AG20443 (cell line): ENCODE measurements at regions not wholly inside any gene's neighbourhood (a gene's known extent, or its start where the extent isn't known, plus 50 kb on each side); places are given as distances from the start of the nearest gene placed in this dataset.

Experiments used
- DNase-seq: peaks from one replicate; pipeline ENCODE4 v3.0.0; 2012; ENCODE audit warnings: low spot score, mixed read lengths

DNA sequence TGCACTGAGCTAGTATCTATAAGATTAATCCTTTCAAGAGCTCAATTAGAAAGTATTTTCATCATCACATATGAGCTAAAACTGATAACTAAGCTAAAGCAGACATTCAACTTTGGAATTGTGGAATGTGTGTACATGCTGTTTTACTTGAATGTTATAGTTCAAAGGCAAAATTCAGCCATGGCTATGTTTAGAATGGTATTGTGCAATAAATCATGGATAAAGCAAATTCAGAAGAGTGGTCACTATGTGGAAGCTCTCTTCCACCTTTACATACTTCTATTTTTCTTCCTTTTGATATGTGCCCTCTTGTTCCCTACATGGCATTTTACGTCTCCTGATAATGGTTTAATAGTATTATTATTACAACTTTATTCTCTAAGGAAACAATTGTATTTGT lies 1366.3 kb upstream of the LRRTM1 start:
- DNase-seq = no peak

DNA sequence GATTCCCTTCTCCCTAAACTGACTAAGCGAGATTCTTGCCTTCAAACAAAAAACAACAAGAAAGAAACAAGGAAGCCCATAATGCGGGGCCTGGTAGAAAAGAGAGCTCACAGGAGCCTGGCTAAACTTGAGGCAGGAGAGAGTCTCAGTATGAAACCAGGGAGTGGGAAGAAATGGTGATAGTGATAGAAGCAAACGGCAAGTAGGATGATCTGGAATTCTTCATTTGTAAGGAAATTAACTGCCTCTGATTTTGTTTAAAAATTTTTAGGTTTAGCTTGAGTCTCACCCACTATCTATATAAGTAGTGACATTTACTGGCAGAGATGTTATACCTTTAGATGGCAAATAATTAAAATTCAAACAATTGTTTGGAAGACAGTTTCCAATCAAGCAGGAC lies 1356.5 kb upstream of the LRRTM1 start:
- no peak for DNase-seq

DNA sequence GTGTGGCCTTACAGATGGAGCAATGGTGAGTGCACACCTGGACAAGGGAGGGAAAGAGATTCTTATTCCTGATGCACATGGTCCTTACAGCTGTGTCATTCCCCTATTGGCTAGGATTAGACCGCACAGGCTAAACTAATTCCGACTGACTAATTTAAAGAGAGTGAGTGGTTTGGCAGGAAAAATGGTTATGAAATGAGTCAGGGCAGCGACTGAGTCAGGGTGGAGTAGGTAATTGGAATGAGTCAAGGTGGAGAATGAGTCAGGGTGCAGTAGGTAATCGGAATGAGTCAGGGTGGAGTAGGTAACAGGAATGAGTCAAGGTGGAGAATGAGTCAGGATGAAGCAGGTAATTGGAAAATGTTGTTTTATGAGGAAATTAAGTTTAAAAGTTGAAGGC lies 1353.7 kb upstream of the LRRTM1 start:
- DNase-seq = no peak

DNA sequence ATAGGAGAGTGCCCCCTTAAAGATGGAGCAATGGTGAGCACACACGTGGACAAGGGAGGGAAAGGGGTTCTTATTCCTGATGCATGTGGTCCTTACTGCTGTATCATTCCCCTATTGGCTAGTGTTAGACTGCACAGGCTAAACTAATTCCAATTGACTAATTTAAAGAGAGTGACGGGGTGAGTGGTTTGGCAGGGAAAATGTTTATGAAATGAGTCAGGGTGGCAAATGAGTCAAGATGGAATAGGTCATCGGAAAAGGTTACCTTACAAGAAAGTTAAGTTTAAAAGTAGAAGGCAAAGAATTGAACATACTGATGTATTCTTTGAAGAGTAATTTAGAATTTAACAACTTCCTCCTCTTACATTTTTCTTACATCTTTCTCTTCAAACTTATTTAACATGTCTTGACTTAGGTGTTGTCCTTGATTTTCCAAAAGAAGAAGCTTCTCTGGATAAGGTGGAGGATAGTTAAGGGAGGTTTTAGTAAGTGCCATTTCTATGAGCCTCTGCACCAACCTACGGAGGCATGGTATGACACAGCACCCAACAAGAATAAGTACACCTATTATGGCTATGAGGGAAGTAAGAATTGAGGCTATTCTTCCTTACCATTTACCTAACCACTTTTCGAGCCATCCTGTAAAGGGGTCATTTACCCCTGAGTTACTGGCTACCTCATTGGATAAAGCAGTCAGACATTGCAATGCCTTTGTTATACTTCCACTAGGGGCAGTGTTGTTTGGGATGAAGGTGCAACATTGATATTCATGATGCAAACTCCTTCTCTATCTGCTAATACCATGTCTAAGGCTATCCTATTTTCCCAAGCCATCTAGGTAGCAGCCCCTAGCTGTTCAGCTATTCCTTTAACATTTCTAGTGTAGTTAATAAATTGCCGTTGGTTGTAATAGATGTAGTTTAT lies 1345.8 kb upstream of the LRRTM1 start:
- no peak for DNase-seq

DNA sequence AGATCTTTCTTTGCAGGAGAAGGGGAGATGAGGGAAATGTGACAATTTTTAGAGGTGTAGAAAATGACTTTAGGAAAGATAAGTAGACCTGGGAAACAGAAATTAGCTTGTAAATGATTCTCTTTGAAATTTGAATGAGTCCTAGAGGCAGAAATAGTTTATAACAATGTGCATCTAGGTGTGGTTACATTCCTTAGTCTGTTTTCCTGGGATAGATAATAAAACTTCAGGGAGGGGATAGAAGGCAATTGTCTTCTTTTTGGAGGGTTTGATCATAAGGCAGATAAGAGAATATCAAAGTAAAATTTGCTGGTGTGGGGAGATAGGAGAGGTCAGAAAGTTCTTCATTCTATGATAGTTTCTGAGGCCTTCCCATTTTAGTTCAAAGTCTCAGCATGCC lies 1344.3 kb upstream of the LRRTM1 start:
- no peak for DNase-seq

DNA sequence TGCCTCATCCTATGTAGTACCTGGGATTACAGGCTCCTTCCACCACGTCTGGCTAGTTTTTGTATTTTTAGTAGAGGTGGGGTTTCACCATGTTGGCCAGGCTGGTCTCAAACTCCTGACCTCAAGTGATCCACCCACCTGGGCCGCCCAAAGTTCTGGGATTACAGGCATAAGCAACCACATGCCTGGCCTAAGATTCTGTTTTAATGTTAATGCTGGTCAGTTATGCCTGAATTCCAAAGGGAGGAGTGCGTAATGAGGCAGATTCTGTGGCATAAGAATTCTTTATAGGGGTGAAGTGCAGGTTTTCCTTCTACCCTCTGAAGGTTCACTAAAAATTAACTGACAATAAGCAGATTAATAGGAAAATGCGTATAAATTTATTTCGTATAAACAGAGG lies 1343.8 kb upstream of the LRRTM1 start:
- DNase-seq = no peak

DNA sequence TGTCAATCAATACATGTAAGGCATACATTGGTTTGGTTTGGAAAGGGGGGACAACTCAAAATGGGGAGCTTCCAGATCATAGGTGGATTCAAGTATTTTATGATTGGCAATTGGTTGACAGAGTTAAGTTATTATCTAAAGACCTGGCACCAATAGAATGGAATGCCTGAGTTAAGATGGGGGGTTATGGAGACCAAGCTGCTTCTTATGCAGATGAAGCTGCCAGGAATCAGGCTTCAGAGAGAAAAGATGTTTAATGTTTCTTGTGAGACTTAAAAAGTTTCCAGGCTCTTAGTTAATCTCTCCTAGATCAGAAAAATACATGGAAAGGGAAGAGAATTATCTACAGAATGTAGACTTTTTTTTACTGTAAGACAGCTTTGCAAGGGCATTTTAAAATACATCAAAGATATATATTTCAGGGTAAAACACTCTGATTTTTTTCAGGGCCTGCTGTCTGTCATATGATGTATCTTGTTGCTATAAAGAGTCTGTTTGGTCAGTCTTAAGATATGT lies 1343.2 kb upstream of the LRRTM1 start:
- no peak for DNase-seq

DNA sequence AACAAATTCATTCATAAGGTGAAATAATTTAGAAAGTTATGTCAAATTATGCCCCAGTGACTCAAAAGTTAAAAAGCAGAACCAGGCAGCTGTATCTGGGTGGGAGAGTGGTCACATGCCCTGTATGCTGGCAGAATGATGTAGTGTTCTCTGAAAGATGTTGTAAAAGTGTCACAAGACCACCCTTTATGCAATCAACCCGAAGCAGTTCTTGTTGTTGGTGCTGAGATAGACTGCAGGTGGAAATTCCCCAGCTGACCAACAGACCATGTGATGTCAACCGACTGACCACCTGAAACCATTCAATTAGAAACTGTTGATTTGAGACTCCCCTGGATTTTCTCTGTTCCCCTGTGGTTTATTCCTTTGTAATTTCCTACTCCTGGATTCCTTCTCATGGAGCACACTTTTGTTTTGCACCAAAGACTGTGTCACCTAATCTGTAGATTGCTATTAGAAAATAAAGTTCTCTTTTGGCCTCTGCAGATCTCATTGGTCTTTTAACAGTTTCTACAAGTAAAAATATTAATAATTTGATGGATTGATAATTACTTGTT lies 1341.3 kb upstream of the LRRTM1 start:
- no peak for DNase-seq

DNA sequence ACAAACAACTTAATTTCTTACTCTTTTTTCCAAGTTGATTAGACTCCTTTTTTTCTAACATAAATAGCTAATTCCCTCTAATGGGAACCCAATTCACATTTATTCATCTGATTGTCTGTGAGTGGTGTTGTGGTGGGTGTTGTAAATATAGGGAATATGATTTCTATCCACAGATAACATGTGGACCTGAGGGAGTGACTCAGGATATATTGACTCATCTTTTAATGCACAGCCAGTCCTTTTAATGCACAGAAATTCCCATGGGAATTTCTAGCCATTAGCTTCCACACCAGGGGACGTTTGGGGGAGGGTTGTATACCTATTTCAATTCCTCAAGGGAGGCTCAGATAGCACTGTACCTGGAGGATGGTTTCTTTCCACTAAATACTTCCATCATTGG lies 1339.6 kb upstream of the LRRTM1 start:
- DNase-seq = no peak

DNA sequence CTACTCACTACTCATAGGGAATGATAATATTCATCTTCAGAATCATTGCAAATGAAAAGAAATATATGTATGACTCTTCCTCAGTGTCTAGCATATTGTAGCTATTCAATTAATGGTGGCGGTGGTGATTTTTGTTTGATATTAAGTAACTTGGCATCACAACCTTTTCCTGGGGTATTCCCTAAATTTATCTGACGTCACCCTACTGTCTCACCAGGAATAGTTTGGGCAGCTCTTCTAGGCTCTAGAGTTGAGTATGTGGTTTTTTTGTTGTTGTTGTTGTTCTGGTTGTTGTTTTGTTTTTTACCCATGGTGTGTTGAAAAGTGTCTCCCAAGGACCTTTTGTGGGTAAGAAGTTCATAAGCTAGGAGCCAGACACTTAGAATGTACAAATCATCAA lies 1320.3 kb upstream of the LRRTM1 start:
- DNase-seq = no peak

DNA sequence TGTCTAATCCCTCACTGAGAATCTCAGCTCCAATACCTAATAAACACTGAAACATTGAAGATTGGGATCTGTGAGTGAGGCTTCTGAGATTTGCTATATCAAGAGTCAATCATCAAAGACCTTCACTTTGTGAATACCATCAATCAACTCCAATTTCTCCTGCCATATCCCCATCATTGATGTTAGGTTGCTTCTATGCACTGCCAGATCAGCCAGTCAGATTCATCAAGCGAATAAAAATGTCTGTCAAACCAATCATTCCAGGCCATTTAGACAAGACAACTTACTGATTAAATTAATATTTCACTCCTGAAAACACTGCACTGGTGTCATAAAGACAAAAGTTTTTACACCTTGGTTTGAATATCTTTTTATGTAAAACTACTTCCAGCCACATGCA lies 1295.5 kb upstream of the LRRTM1 start:
- no peak for DNase-seq

DNA sequence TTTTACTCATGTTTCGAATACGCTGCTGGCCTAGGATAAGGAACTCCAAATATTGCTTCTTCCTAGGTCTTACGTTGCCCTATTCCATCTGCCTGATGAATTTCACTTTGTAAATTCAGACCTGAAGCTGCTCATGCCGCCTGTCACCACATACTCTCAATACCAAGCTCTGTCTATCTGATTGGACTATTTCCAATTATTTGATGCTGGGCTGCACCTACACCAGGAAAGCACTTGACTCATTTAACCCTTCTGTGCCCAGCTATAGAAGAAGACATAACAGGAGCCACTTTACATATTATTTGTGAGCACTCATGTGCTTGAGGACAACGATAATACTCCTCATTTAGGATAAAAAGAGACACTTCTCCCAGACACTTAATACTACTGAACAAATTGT lies 1293.9 kb upstream of the LRRTM1 start:
- no peak for DNase-seq

DNA sequence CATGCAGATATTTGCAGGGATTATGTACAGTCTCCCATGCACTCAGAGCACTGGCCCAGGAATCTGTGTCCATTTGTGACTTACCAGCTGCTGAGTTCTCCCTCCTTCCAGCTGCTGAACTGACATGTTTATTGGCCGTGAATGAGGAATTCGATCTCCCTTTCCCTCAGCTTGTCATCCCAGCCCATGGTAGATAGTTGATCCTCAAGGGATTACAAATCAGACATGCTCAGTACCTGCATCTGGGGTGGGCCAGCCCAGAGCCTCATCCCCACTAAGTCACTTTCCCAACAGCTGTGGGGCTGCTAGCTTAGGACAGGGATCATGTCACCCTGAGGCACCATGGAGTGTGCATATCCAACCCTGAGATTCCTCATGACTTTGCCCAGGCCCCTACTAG lies 1284.9 kb upstream of the LRRTM1 start:
- no peak for DNase-seq

DNA sequence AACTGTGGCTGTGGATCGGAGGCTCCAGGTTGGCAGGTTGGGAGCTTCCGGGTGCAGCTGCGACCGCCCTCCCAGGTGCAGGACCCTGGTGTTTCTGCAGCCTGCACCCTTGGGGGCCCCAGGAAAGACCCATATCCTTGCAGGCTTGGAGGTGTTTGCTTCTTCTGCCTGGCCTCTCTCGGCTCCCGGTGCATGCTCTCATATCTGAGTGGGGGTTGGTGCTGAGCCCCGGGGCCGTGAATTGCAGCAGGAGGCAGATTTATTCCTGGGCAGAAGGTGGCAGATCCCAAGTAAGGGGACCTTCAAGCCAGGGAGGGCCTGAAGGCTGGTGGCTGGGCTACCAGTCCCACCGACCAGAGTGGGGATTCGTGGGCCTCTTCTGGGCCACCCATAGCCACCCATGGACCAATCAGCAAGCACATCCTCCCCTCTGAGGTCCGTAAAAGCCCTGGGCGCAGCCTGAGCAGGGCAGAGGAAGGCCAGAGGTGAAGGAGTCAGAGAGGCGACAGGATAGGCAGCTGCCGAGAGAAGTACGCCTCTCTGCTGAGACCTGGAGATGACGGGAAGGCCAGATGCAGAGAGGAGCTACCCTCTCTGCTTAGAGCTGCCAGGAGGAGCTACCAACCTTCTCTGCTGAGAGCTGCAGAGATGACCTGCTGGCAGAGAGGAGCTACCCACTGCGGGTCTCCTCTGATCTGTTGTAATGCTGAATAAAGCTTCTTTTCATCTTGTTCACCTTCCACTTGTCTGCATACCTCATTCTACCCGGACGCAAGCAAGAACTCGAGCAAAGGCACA lies 1279.0 kb upstream of the LRRTM1 start:
- DNase-seq = no peak

DNA sequence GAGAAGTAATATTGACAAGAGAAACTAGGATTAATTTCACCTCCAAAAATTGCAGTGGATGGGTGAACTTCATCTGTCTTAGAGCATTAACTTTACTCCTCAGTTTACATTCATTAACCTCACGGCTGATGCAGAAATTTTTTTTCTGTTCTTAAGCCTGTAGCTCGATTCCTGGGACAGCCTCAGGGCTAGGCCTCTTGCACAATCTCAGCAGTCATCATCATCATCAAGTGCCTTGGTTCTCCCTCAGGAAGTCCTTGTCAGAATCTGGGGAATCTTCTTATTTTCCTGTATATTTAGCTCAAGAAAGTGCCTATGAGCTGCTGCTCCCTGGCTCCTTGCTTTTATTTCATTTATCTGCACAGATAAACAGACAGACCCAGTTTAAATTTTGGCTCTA lies 1272.2 kb upstream of the LRRTM1 start:
- DNase-seq = no peak

DNA sequence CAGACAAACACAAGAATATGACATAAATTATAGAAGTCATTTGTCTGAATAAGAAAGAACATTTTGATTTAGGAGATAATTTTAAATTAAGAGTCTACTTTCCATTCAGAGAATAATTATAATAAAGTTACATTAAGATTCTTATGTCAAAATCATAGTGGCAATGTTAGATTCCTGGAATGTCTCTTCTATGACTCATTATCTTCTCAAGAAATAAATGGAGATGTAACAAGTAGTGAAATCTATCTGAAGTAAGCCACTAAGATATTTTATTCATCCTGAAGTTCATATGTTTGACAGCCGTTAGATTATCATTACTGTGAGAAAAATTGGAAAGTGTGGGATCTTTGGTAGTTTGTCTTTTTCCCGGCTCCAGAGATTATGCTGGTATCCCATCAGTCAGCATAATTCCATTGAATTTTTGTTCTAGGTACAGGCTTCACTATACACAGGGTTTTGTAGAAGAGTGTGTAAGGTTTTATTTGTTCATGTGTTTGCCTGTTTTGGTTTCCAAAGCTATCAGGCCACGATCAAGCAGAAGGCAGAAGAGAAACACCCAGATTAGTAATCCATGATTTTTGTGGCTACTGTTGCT lies 1246.6 kb upstream of the LRRTM1 start:
- DNase-seq = no peak

DNA sequence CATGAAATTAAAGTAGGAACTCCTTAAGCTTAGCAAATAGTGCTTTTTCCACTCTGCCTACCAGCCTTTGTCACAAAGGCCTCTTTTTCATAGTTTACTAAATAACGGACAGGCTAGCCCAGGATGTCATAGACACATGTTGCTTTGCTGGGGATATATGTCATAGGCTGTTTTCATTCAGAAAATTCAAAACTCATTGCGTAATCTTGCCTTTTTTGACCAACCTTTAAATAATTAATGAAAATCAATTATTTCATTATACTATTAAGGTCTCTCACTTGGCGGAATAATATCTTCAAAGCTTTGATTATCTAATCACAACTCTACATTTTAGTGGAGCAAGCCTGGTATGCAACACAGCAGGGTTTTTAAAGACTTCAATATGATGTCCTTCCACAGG lies 1245.7 kb upstream of the LRRTM1 start:
- no peak for DNase-seq

DNA sequence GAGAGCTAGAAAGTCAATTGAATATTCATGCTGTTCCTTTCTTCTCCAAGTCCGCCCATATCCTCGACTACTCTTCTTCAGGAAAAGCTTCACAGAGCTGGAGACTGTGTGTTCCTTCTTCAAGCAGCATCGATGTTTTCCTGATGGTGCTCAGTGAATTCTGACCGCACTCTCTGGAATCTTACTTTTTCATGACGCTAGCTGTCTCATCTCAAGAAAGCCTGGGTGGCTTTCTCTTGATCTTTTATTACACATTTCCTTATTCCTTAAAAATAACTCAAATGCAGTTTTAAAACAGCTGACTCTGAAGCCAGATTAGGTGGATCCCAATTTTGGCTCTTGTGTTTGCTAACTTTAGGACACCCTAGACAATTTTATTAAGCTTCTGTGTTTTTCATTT lies 1245.1 kb upstream of the LRRTM1 start:
- DNase-seq = no peak

DNA sequence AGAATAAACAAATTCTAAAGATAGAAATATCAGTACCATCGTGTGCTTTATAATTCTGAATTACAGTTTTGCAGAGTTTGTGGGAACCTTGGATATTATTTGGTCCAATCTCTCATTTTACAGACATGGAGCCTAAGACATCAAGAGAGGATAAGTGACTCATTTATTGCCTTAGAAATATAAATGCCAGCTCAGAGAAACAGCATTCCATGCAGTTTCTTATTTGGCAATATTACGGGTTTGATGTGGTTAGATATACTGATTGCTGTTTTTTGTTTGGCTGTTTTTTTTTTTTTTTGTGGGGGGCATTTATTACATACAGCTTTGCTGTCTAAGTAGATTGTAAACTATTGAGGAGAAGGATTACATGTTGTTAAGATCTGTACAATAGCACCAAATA lies 1241.1 kb upstream of the LRRTM1 start:
- no peak for DNase-seq

DNA sequence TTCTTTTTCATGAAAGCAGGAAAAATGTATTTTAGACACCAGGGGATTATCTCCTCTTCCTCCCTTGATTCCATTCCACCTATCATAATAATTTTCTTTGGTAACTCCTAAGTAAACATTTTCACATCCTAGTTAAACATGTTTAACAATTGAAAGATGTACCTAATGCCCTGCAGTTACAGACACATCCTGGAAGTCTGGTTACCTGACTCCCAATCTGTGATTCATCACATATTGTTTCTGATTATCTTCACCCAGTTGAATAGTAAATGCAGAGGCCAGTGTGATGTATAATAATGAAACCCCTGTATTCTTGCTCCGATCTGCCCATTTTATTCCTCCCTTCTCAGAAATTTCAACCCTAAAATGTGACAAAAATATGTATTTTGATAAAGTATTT lies 1237.6 kb upstream of the LRRTM1 start:
- no peak for DNase-seq

DNA sequence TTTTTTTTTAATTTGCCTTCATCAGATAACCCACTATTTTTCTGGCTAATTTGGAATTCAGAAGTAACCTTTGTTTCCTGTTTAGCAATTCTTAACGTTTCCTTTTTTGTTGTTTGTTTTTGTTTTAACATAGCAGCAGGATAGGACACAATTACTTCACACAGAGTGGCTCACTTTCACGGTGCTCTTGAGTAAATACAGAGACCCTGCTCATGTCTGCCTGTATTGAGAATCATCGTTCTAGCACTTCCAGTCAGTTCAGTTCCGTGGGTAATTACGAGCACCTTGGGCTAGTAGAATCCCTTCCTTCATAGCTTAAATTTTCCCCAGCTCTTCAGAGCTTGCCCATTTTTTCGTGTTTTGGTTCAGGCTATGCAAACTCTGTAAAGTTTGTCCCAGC lies 1225.4 kb upstream of the LRRTM1 start:
- DNase-seq = no peak

DNA sequence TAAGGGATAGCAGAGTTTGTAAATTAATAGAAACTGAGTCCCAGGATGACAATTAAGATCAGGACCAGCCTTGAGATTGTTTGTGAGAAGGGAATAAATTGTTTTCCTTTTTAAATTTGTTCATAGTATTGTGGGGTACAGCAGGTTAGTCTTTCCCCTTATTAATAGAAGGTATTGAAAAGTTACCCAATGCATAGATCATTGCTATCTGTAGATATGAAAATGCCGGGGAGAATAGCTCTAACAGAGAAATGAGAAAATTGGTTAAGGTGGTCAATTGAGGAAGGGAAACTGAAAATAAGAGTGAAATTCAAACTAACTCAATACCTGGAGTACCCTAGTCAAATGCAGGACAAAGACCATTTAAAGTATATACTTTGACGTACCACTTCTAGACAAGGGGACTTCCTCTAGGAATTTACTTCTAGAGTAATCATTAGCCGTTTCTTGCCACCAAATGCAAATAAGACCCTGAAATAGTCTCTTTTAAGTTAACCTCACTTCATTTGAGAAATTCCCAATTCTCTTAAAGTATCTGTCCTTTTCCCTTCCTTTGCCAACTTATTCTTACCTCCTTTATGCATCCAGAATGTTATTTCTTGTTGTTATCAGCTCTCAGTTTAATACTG lies 1224.4 kb upstream of the LRRTM1 start:
- no peak for DNase-seq
